HG02938 (cell line): ENCODE measurements at regions not wholly inside any gene's neighbourhood (a gene's known extent, or its start where the extent isn't known, plus 50 kb on each side); places are given as distances from the start of the nearest gene placed in this dataset.
"Not testable (repeated sequence)": the region's sequence is repeated elsewhere in the genome, so short reads cannot be mapped to it uniquely, and the experiment has no call there.

ENCODE experiments used
- ATAC-seq: cut with Tn5 transposase; IDR thresholded peaks from one replicate; pipeline ENCODE4 v1.9.1; 2021; ENCODE audit warnings: mild to moderate bottlenecking, moderate library complexity; ENCODE audit not compliant: unreplicated experiment

- no peak for ATAC-seq
These were observed 393.7 kb upstream of the FANCL start for GRCh38 chr2:58634653-58635370.

- no peak for ATAC-seq
These were observed 392.7 kb upstream of the FANCL start for GRCh38 chr2:58633613-58634365.

- ATAC-seq: no peak
These were observed 390.9 kb upstream of the FANCL start for GRCh38 chr2:58631986-58632385.

- no peak for ATAC-seq
These were observed 388.5 kb upstream of the FANCL start for GRCh38 chr2:58629545-58630119.

- ATAC-seq: no peak
These were observed 379.8 kb upstream of the FANCL start for GRCh38 chr2:58620896-58621295.

- no peak for ATAC-seq
These were observed 379.0 kb upstream of the FANCL start for GRCh38 chr2:58620093-58620492.

- no peak for ATAC-seq
These were observed 375.8 kb upstream of the FANCL start for GRCh38 chr2:58616961-58617360.

- ATAC-seq: no peak
These were observed 373.1 kb upstream of the FANCL start for GRCh38 chr2:58614219-58614618.

GRCh38 chr2:58612973-58613372 lies 371.8 kb upstream of the FANCL start:
- ATAC-seq: no peak

GRCh38 chr2:58609326-58609725 lies 368.2 kb upstream of the FANCL start:
- ATAC-seq: no peak

GRCh38 chr2:58608146-58608545 lies 367.0 kb upstream of the FANCL start:
- ATAC-seq: no peak

- ATAC-seq: no peak
These were observed 366.3 kb upstream of the FANCL start for GRCh38 chr2:58607448-58607847.

- no peak for ATAC-seq
These were observed 365.7 kb upstream of the FANCL start for GRCh38 chr2:58606799-58607198.

- no peak for ATAC-seq
These were observed 363.0 kb upstream of the FANCL start for GRCh38 chr2:58604096-58604495.

- no peak for ATAC-seq
These were observed 359.9 kb upstream of the FANCL start for GRCh38 chr2:58601017-58601416.

- no peak for ATAC-seq
These were observed 357.0 kb upstream of the FANCL start for GRCh38 chr2:58598171-58598570.

GRCh38 chr2:58595714-58596113 lies 354.6 kb upstream of the FANCL start:
- ATAC-seq: no peak

- no peak for ATAC-seq
These were observed 353.6 kb upstream of the FANCL start for GRCh38 chr2:58594762-58595161.

- no peak for ATAC-seq
These were observed 353.1 kb upstream of the FANCL start for GRCh38 chr2:58594175-58594574.

GRCh38 chr2:58586178-58586577 lies 345.1 kb upstream of the FANCL start:
- not testable (repeated sequence) for ATAC-seq

GRCh38 chr2:58585233-58585632 lies 344.1 kb upstream of the FANCL start:
- no peak for ATAC-seq

- no peak for ATAC-seq
These were observed 343.5 kb upstream of the FANCL start for GRCh38 chr2:58584606-58585118.
